KMS-11 (cell line): ENCODE measurements at regions not wholly inside any gene's neighbourhood (a gene's known extent, or its start where the extent isn't known, plus 50 kb on each side); places are given as distances from the start of the nearest gene placed in this dataset.

Experiments
- H2AFZ ChIP-seq: fragments of 200-600 bp; sonication (generic); 2 replicates; pipeline ENCODE4 v1.6.1; 2016; ENCODE audit warnings: antibody characterized with exemption, mixed run types, low read depth
- H3K27ac ChIP-seq: fragments of 200-600 bp; sonication (generic); 2 replicates; pipeline ENCODE4 v1.6.1; 2016; ENCODE audit warnings: mild to moderate bottlenecking, mixed run types
- H3K27me3 ChIP-seq: fragments of 200-600 bp; sonication (generic); 2 replicates; pipeline ENCODE4 v1.6.1; 2017; ENCODE audit warnings: mild to moderate bottlenecking, low read depth, mixed run types, moderate library complexity; ENCODE audit not compliant: insufficient read depth
- H3K36me3 ChIP-seq: fragments of 200-600 bp; sonication (generic); 2 replicates; pipeline ENCODE4 v1.6.1; 2017; ENCODE audit warnings: mild to moderate bottlenecking, mixed run types; ENCODE audit not compliant: insufficient read depth
- H3K4me1 ChIP-seq: fragments of 200-600 bp; sonication (generic); 2 replicates; pipeline ENCODE4 v1.6.1; 2016; ENCODE audit warnings: mild to moderate bottlenecking, low read depth, mixed run types; ENCODE audit not compliant: poor library complexity, severe bottlenecking
- H3K4me2 ChIP-seq: fragments of 200-600 bp; sonication (generic); 2 replicates; pipeline ENCODE4 v1.7.0; 2016; ENCODE audit warnings: mild to moderate bottlenecking, mixed run types
- H3K4me3 ChIP-seq: fragments of 200-600 bp; sonication (generic); IDR thresholded peaks from 2 replicates; pipeline ENCODE4 v1.6.1; 2017; ENCODE audit warnings: low read depth, low read length, mixed read lengths; ENCODE audit not compliant: insufficient read depth
- H3K79me2 ChIP-seq: fragments of 200-600 bp; sonication (generic); 2 replicates; pipeline ENCODE4 v1.6.1; 2016; ENCODE audit warnings: low read depth, mixed run types; ENCODE audit not compliant: insufficient read depth
- H3K9ac ChIP-seq: fragments of 200-600 bp; sonication (generic); 2 replicates; pipeline ENCODE4 v1.6.1; 2016; ENCODE audit warnings: mild to moderate bottlenecking, mixed run types
- H4K20me1 ChIP-seq: fragments of 200-600 bp; sonication (generic); 2 replicates; pipeline ENCODE4 v1.6.1; 2016; ENCODE audit warnings: mild to moderate bottlenecking, mixed run types; ENCODE audit not compliant: insufficient read depth
- CTCF ChIP-seq: fragments of 200-600 bp; sonication (generic); conservative IDR thresholded peaks from 2 replicates; pipeline ENCODE4 v1.6.1; 2017; ENCODE audit warnings: low read depth, mild to moderate bottlenecking, antibody characterized with exemption, low read length, moderate library complexity, mixed read lengths

- Histone ChIP-seq H3K4me2 (no peak overlapping the region), H2AFZ (no peak overlapping the region), H3K79me2 (no peaks in the 10 kb centered on the region), H3K4me1 (no peaks in the 10 kb centered on the region), H3K9ac (no peak overlapping the region), H3K27ac (no peak overlapping the region), H4K20me1 (no peaks in the 10 kb centered on the region), H3K27me3 (no peaks in the 10 kb centered on the region), H3K36me3 (no peaks in the 10 kb centered on the region), H3K4me3 (no peak overlapping the region)
- no peak for TF ChIP-seq CTCF
Observed at GRCh38 chr5:136667789-136668188, 302.4 kb upstream of the TRPC7 start.

GRCh38 chr5:136666970-136667620 is 301.8 kb upstream of the TRPC7 start:
- Histone ChIP-seq H3K4me1 (no peaks in the 10 kb centered on the region), H3K79me2 (no peaks in the 10 kb centered on the region), H3K36me3 (no peaks in the 10 kb centered on the region), H3K4me2 (no peak overlapping the region), H3K27ac (no peak overlapping the region), H4K20me1 (no peaks in the 10 kb centered on the region), H3K9ac (no peak overlapping the region), H2AFZ (no peak overlapping the region), H3K4me3 (no peak overlapping the region), H3K27me3 (no peaks in the 10 kb centered on the region)
- no peak for TF ChIP-seq CTCF

- Histone ChIP-seq H3K9ac (no peak overlapping the region), H4K20me1 (no peaks in the 10 kb centered on the region), H3K36me3 (no peaks in the 10 kb centered on the region), H3K4me1 (no peaks in the 10 kb centered on the region), H3K27ac (no peak overlapping the region), H3K27me3 (no peaks in the 10 kb centered on the region), H3K4me2 (no peak overlapping the region), H2AFZ (no peak overlapping the region), H3K79me2 (no peaks in the 10 kb centered on the region), H3K4me3 (no peak overlapping the region)
- TF ChIP-seq CTCF = no peak
Observed at GRCh38 chr5:136665331-136665730, 300.0 kb upstream of the TRPC7 start.

- Histone ChIP-seq H3K27me3 (no peaks in the 10 kb centered on the region), H3K27ac (no peak overlapping the region), H2AFZ (no peak overlapping the region), H3K9ac (no peak overlapping the region), H4K20me1 (no peaks in the 10 kb centered on the region), H3K79me2 (no peaks in the 10 kb centered on the region), H3K4me1 (no peaks in the 10 kb centered on the region), H3K4me3 (no peak overlapping the region), H3K4me2 (no peak overlapping the region), H3K36me3 (no peaks in the 10 kb centered on the region)
- no peak for TF ChIP-seq CTCF
Observed at GRCh38 chr5:136661026-136661425, 295.7 kb upstream of the TRPC7 start.
